H1 (cell line): ENCODE measurements at regions not wholly inside any gene's neighbourhood (a gene's known extent, or its start where the extent isn't known, plus 50 kb on each side); places are given as distances from the start of the nearest gene placed in this dataset.

Experiments
- EZH2 ChIP-seq: fragments of 200-600 bp; sonication (generic); IDR thresholded peaks from 2 replicates; pipeline ENCODE4 v1.7.1; 2012; ENCODE audit warnings: low read depth, mild to moderate bottlenecking, moderate library complexity, low read length, inconsistent platforms; ENCODE audit not compliant: severe bottlenecking
- POU5F1 ChIP-seq: IDR thresholded peaks from 2 replicates; pipeline ENCODE4 v1.6.1; 2011; ENCODE audit warnings: low read depth, mild to moderate bottlenecking, low read length, moderate library complexity
- TF ChIP-seq, protein P1 (sequence below): fragments of 300-600 bp; sonication (generic); IDR thresholded peaks from 2 replicates; pipeline ENCODE4 v1.7.1; 2012; ENCODE audit warnings: low read length, moderate library complexity, mild to moderate bottlenecking, inconsistent platforms; ENCODE audit not compliant: insufficient replicate concordance
- TF ChIP-seq, protein P2 (sequence below), 3 experiments: IDR thresholded peaks; 1 replicate in 2 of 3; 2 replicates in 1 of 3; pipeline versions ENCODE4 v1.5.1 to v1.6.1; 2011; ENCODE audit warnings: low read length in 3 of 3, mild to moderate bottlenecking in 3 of 3, inconsistent platforms in 2 of 3, low read depth in 1 of 3, moderate library complexity in 1 of 3; ENCODE audit not compliant: insufficient read depth in 1 of 3; ENCODE audit errors: control extremely low read depth in 1 of 3

GRCh38 chr14:101404426-101405170 lies 156.7 kb upstream of the DIO3 start (continued):
- TF ChIP-seq, protein P1, sequence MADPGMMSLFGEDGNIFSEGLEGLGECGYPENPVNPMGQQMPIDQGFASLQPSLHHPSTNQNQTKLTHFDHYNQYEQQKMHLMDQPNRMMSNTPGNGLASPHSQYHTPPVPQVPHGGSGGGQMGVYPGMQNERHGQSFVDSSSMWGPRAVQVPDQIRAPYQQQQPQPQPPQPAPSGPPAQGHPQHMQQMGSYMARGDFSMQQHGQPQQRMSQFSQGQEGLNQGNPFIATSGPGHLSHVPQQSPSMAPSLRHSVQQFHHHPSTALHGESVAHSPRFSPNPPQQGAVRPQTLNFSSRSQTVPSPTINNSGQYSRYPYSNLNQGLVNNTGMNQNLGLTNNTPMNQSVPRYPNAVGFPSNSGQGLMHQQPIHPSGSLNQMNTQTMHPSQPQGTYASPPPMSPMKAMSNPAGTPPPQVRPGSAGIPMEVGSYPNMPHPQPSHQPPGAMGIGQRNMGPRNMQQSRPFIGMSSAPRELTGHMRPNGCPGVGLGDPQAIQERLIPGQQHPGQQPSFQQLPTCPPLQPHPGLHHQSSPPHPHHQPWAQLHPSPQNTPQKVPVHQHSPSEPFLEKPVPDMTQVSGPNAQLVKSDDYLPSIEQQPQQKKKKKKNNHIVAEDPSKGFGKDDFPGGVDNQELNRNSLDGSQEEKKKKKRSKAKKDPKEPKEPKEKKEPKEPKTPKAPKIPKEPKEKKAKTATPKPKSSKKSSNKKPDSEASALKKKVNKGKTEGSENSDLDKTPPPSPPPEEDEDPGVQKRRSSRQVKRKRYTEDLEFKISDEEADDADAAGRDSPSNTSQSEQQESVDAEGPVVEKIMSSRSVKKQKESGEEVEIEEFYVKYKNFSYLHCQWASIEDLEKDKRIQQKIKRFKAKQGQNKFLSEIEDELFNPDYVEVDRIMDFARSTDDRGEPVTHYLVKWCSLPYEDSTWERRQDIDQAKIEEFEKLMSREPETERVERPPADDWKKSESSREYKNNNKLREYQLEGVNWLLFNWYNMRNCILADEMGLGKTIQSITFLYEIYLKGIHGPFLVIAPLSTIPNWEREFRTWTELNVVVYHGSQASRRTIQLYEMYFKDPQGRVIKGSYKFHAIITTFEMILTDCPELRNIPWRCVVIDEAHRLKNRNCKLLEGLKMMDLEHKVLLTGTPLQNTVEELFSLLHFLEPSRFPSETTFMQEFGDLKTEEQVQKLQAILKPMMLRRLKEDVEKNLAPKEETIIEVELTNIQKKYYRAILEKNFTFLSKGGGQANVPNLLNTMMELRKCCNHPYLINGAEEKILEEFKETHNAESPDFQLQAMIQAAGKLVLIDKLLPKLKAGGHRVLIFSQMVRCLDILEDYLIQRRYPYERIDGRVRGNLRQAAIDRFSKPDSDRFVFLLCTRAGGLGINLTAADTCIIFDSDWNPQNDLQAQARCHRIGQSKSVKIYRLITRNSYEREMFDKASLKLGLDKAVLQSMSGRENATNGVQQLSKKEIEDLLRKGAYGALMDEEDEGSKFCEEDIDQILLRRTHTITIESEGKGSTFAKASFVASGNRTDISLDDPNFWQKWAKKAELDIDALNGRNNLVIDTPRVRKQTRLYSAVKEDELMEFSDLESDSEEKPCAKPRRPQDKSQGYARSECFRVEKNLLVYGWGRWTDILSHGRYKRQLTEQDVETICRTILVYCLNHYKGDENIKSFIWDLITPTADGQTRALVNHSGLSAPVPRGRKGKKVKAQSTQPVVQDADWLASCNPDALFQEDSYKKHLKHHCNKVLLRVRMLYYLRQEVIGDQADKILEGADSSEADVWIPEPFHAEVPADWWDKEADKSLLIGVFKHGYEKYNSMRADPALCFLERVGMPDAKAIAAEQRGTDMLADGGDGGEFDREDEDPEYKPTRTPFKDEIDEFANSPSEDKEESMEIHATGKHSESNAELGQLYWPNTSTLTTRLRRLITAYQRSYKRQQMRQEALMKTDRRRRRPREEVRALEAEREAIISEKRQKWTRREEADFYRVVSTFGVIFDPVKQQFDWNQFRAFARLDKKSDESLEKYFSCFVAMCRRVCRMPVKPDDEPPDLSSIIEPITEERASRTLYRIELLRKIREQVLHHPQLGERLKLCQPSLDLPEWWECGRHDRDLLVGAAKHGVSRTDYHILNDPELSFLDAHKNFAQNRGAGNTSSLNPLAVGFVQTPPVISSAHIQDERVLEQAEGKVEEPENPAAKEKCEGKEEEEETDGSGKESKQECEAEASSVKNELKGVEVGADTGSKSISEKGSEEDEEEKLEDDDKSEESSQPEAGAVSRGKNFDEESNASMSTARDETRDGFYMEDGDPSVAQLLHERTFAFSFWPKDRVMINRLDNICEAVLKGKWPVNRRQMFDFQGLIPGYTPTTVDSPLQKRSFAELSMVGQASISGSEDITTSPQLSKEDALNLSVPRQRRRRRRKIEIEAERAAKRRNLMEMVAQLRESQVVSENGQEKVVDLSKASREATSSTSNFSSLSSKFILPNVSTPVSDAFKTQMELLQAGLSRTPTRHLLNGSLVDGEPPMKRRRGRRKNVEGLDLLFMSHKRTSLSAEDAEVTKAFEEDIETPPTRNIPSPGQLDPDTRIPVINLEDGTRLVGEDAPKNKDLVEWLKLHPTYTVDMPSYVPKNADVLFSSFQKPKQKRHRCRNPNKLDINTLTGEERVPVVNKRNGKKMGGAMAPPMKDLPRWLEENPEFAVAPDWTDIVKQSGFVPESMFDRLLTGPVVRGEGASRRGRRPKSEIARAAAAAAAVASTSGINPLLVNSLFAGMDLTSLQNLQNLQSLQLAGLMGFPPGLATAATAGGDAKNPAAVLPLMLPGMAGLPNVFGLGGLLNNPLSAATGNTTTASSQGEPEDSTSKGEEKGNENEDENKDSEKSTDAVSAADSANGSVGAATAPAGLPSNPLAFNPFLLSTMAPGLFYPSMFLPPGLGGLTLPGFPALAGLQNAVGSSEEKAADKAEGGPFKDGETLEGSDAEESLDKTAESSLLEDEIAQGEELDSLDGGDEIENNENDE = no peak
- no peak for TF ChIP-seq EZH2
- TF ChIP-seq, protein P2, sequence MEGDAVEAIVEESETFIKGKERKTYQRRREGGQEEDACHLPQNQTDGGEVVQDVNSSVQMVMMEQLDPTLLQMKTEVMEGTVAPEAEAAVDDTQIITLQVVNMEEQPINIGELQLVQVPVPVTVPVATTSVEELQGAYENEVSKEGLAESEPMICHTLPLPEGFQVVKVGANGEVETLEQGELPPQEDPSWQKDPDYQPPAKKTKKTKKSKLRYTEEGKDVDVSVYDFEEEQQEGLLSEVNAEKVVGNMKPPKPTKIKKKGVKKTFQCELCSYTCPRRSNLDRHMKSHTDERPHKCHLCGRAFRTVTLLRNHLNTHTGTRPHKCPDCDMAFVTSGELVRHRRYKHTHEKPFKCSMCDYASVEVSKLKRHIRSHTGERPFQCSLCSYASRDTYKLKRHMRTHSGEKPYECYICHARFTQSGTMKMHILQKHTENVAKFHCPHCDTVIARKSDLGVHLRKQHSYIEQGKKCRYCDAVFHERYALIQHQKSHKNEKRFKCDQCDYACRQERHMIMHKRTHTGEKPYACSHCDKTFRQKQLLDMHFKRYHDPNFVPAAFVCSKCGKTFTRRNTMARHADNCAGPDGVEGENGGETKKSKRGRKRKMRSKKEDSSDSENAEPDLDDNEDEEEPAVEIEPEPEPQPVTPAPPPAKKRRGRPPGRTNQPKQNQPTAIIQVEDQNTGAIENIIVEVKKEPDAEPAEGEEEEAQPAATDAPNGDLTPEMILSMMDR (IDR thresholded peaks at IDR 0.05; ENCODE audit: control extremely low read depth in 1 of 3, insufficient read depth in 1 of 3, low read depth in 1 of 3, low read length in 3 of 3) = peak in 2 of 3 experiments; percentile 14 to 40; a peak in 1 of 4 replicates
- no peak for TF ChIP-seq POU5F1
